DMS114 treated with DMSO at 0.1 percent for 48 hours (cell line): ENCODE measurements at regions not wholly inside any gene's neighbourhood (a gene's known extent, or its start where the extent isn't known, plus 50 kb on each side); places are given as distances from the start of the nearest gene placed in this dataset.
"Not testable (repeated sequence)": the region's sequence is repeated elsewhere in the genome, so short reads cannot be mapped to it uniquely, and the experiment has no call there.

Source experiments
- DNase-seq: peaks from one replicate; lab custom pipeline; 2025; ENCODE audit not compliant: unreplicated experiment; lab: John Stamatoyannopoulos, UW

- DNase-seq, result no peak
Measured at GRCh38 chr5:5899716-5900115, 477.2 kb downstream of the ICE1 start.

- no peak for DNase-seq
Measured at GRCh38 chr5:5888284-5888683, 465.8 kb downstream of the ICE1 start.

GRCh38 chr5:5887833-5888232 lies 465.4 kb downstream of the ICE1 start:
- DNase-seq, result no peak

GRCh38 chr5:5886812-5887486 lies 464.5 kb downstream of the ICE1 start:
- DNase-seq, result no peak

GRCh38 chr5:5886353-5886752 lies 463.9 kb downstream of the ICE1 start:
- no peak for DNase-seq

- no peak for DNase-seq
Measured at GRCh38 chr5:5885782-5886181, 463.3 kb downstream of the ICE1 start.

- DNase-seq, result no peak
Measured at GRCh38 chr5:5884593-5884992, 462.1 kb downstream of the ICE1 start.

GRCh38 chr5:5883562-5883961 lies 461.1 kb downstream of the ICE1 start:
- DNase-seq, result no peak

- no peak for DNase-seq
Measured at GRCh38 chr5:5883146-5883545, 460.7 kb downstream of the ICE1 start.

GRCh38 chr5:5882706-5883105 lies 460.2 kb downstream of the ICE1 start:
- DNase-seq, result no peak

- DNase-seq, result no peak
Measured at GRCh38 chr5:5881294-5881693, 458.8 kb downstream of the ICE1 start.

GRCh38 chr5:5880077-5880763 lies 457.7 kb downstream of the ICE1 start:
- DNase-seq, result no peak

- DNase-seq, result no peak
Measured at GRCh38 chr5:5857396-5857795, 434.9 kb downstream of the ICE1 start.

GRCh38 chr5:5854087-5854486 lies 431.6 kb downstream of the ICE1 start:
- DNase-seq, result no peak

GRCh38 chr5:5838493-5838892 lies 416.0 kb downstream of the ICE1 start:
- no peak for DNase-seq

- not testable (repeated sequence) for DNase-seq
Measured at GRCh38 chr5:5831622-5832021, 409.1 kb downstream of the ICE1 start.

- DNase-seq, result no peak
Measured at GRCh38 chr5:5828619-5829018, 406.1 kb downstream of the ICE1 start.

GRCh38 chr5:5826911-5827310 lies 404.4 kb downstream of the ICE1 start:
- no peak for DNase-seq

GRCh38 chr5:5822729-5823257 lies 400.3 kb downstream of the ICE1 start:
- DNase-seq, result no peak

GRCh38 chr5:5816960-5817359 lies 394.5 kb downstream of the ICE1 start:
- DNase-seq, result no peak

- no peak for DNase-seq
Measured at GRCh38 chr5:5813441-5813840, 391.0 kb downstream of the ICE1 start.

GRCh38 chr5:5810461-5810860 lies 388.0 kb downstream of the ICE1 start:
- no peak for DNase-seq

- DNase-seq, result no peak
Measured at GRCh38 chr5:5805916-5806315, 383.4 kb downstream of the ICE1 start.
